GM12891 (cell line): ENCODE measurements at regions not wholly inside any gene's neighbourhood (a gene's known extent, or its start where the extent isn't known, plus 50 kb on each side); places are given as distances from the start of the nearest gene placed in this dataset.

Experiments used
- POLR2A ChIP-seq: IDR thresholded peaks from 2 replicates; pipeline ENCODE4 v1.6.1; 2011; ENCODE audit warnings: low read depth, low read length, control low read depth
- POLR2AphosphoS5 ChIP-seq: IDR thresholded peaks from 2 replicates; pipeline ENCODE4 v1.6.1; 2011; ENCODE audit warnings: low read depth, low read length, control low read depth
- POU2F2 ChIP-seq: IDR thresholded peaks from 2 replicates; pipeline ENCODE4 v1.6.1; 2011; ENCODE audit warnings: low read depth, mild to moderate bottlenecking, control low read depth, low read length, moderate library complexity
- TAF1 ChIP-seq: IDR thresholded peaks from 2 replicates; pipeline ENCODE4 v1.6.1; 2011; ENCODE audit warnings: low read depth, low read length, control low read depth

DNA sequence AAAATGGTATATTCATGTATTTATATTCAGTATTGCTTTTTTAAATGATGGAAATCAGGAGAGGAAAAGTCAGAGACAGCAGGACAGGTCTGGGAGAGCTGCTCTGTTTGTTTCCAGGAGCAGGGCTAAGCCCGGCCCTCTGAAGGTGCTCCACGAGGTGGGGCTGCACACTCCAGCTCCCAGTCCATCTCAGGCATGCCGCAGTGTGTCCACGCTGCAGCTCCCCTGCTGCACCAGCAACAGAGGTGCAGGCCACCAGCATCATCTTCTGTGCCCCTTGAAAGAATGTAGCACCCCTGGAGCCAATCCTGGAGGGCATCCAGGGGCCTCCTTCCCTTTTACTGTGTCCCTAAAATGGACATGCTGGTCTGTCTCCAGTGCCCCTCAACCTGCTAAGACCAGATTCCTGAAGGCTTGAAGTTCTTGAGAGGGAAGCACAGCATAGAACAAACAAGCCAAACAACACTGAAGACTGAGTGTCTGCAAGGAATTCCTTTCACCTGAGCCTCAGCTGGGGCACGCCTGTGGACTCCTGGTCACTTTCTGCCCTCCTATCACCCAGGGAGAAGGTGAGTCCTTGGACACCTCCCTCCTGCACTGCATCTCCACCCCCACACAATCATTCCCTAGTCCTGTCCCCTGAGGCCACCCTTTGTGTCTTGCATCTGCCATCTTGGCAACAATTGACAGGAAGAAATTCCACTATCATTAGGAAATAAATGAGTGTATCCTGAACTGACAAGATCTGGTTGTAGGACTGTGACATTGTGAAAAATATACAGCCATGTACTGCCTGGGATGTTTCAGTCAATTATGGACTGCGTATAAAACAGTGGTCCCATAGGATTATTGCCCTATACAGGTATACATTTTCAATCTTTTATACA, 100.5 kb downstream of the CXCL12 start:
- no peak for TF ChIP-seq POLR2AphosphoS5
- no peak for TF ChIP-seq TAF1
- no peak for TF ChIP-seq POU2F2
- no peak for TF ChIP-seq POLR2A
